WTC11 (cell line): ENCODE measurements at regions not wholly inside any gene's neighbourhood (a gene's known extent, or its start where the extent isn't known, plus 50 kb on each side); places are given as distances from the start of the nearest gene placed in this dataset.

Source experiments
- ATAC-seq: fragments of 200-7000 bp; cut with Tn5 transposase; 2 replicates; pipeline ENCODE4 v1.10.0; 2021; ENCODE audit warnings: mild to moderate bottlenecking, moderate library complexity
- CTCF ChIA-PET: fragments of 300-600 bp; sonication (Branson Sonifier 250); formaldehyde crosslinking; loops from one replicate; lab custom pipeline; 2021; ENCODE audit warnings: antibody characterized with exemption; lab: Charles Lee
- POLR2A ChIA-PET: fragments of 350-600 bp; sonication (Branson Sonifier 250); formaldehyde crosslinking; loops from one replicate; lab custom pipeline; 2021; ENCODE audit warnings: antibody characterized with exemption; lab: Charles Lee
- DNase-seq: peaks from one replicate; pipeline ENCODE4 v3.0.0; 2021; ENCODE audit warnings: low spot score
- H3K27ac Mint-ChIP-seq: 2 replicates; pipeline ENCODE4 v1.8.0; 2021; ENCODE audit warnings: mixed read lengths
- H3K27me3 Mint-ChIP-seq: 2 replicates; pipeline ENCODE4 v1.8.0; 2021; ENCODE audit warnings: low read depth, mild to moderate bottlenecking, moderate library complexity, mixed read lengths
- H3K36me3 Mint-ChIP-seq: 2 replicates; pipeline ENCODE4 v1.8.0; 2021; ENCODE audit warnings: mixed read lengths
- H3K4me1 Mint-ChIP-seq: 2 replicates; pipeline ENCODE4 v1.8.0; 2022; ENCODE audit warnings: mixed read lengths
- H3K4me3 Mint-ChIP-seq: 2 replicates; pipeline ENCODE4 v1.8.0; 2021; ENCODE audit warnings: mild to moderate bottlenecking, moderate library complexity, mixed read lengths
- H3K9me3 Mint-ChIP-seq: 2 replicates; pipeline ENCODE4 v1.8.0; 2021; ENCODE audit warnings: mixed read lengths
- AR ChIP-seq: fragments of 250-450 bp; sonication (Bioruptor Pico); IDR thresholded peaks from 2 replicates; pipeline ENCODE4 v1.9.0; 2021; ENCODE audit warnings: mild to moderate bottlenecking
- ARID4B ChIP-seq: sonication (generic); formaldehyde crosslinking; IDR thresholded peaks from 2 replicates; pipeline ENCODE4 v1.8.0; 2023; ENCODE audit warnings: missing genetic modification reagents, mild to moderate bottlenecking, borderline replicate concordance
- ATF1 ChIP-seq: sonication (generic); formaldehyde crosslinking; IDR thresholded peaks from 2 replicates; pipeline ENCODE4 v1.8.1; 2023; ENCODE audit warnings: mild to moderate bottlenecking, moderate library complexity, missing genetic modification reagents
- ESRRA ChIP-seq: sonication (generic); formaldehyde crosslinking; IDR thresholded peaks from 2 replicates; pipeline ENCODE4 v1.8.1; 2022; ENCODE audit warnings: mild to moderate bottlenecking, missing genetic modification reagents, borderline replicate concordance
- FOXJ3 ChIP-seq: sonication (generic); formaldehyde crosslinking; IDR thresholded peaks from 2 replicates; pipeline ENCODE4 v1.9.0; 2021; ENCODE audit warnings: missing genetic modification reagents, mild to moderate bottlenecking, borderline replicate concordance
- GABPB1 ChIP-seq: sonication (generic); formaldehyde crosslinking; IDR thresholded peaks from 2 replicates; pipeline ENCODE4 v1.8.1; 2023; ENCODE audit warnings: mild to moderate bottlenecking, missing genetic modification reagents
- GRHL2 ChIP-seq: fragments of 250-450 bp; sonication (Bioruptor Pico); IDR thresholded peaks from 2 replicates; pipeline ENCODE4 v1.8.0; 2022; ENCODE audit warnings: mild to moderate bottlenecking, moderate library complexity; ENCODE audit not compliant: insufficient replicate concordance, severe bottlenecking
- HMGA2 ChIP-seq: fragments of 250-450 bp; sonication (Bioruptor Pico); IDR thresholded peaks from 2 replicates; pipeline ENCODE4 v1.4.0; 2021; ENCODE audit warnings: mild to moderate bottlenecking, moderate library complexity
- JUN ChIP-seq: sonication (generic); formaldehyde crosslinking; IDR thresholded peaks from 2 replicates; pipeline ENCODE4 v1.8.0; 2023; ENCODE audit warnings: mild to moderate bottlenecking, missing genetic modification reagents
- MXD4 ChIP-seq: fragments of 250-450 bp; sonication (Bioruptor Pico); IDR thresholded peaks from 2 replicates; pipeline ENCODE4 v1.8.0; 2021; ENCODE audit warnings: mild to moderate bottlenecking, moderate library complexity, borderline replicate concordance
- NFE2L1 ChIP-seq: sonication (generic); formaldehyde crosslinking; IDR thresholded peaks from 2 replicates; pipeline ENCODE4 v1.8.1; 2023; ENCODE audit warnings: missing genetic modification reagents
- NR3C1 ChIP-seq: sonication (generic); formaldehyde crosslinking; conservative IDR thresholded peaks from 2 replicates; pipeline ENCODE4 v1.8.1; 2023; ENCODE audit warnings: low read depth, mild to moderate bottlenecking, missing genetic modification reagents
- OVOL2 ChIP-seq: fragments of 250-450 bp; sonication (Bioruptor Pico); IDR thresholded peaks from 2 replicates; pipeline ENCODE4 v1.9.0; 2021; ENCODE audit warnings: mild to moderate bottlenecking, borderline replicate concordance
- PRRX2 ChIP-seq: fragments of 250-450 bp; sonication (Bioruptor Pico); IDR thresholded peaks from 2 replicates; pipeline ENCODE4 v1.8.0; 2021; ENCODE audit warnings: mild to moderate bottlenecking
- SMAD3 ChIP-seq: sonication (generic); formaldehyde crosslinking; IDR thresholded peaks from 2 replicates; pipeline ENCODE4 v1.8.0; 2022; ENCODE audit warnings: missing genetic modification reagents, mild to moderate bottlenecking, borderline replicate concordance
- TEAD4 ChIP-seq: sonication (generic); formaldehyde crosslinking; IDR thresholded peaks from 2 replicates; pipeline ENCODE4 v1.8.0; 2022; ENCODE audit warnings: mild to moderate bottlenecking, missing genetic modification reagents
- ZNF138 ChIP-seq: sonication (generic); formaldehyde crosslinking; conservative IDR thresholded peaks from 2 replicates; pipeline ENCODE4 v1.8.1; 2022; ENCODE audit warnings: mild to moderate bottlenecking, moderate library complexity, missing genetic modification reagents
- ZNF232 ChIP-seq: sonication (generic); formaldehyde crosslinking; IDR thresholded peaks from 2 replicates; pipeline ENCODE4 v1.8.0; 2022; ENCODE audit warnings: mild to moderate bottlenecking, missing genetic modification reagents
- ZNF263 ChIP-seq: sonication (generic); formaldehyde crosslinking; IDR thresholded peaks from 2 replicates; pipeline ENCODE4 v1.8.1; 2022; ENCODE audit warnings: low read depth, mild to moderate bottlenecking, moderate library complexity, missing genetic modification reagents
- ZNF396 ChIP-seq: fragments of 250-450 bp; sonication (Bioruptor Pico); IDR thresholded peaks from 2 replicates; pipeline ENCODE4 v1.8.0; 2021; ENCODE audit warnings: mild to moderate bottlenecking, moderate library complexity, borderline replicate concordance
- TF ChIP-seq, protein P1 (sequence below): sonication (generic); formaldehyde crosslinking; IDR thresholded peaks from 2 replicates; pipeline ENCODE4 v1.8.1; 2022; ENCODE audit warnings: low read depth, missing genetic modification reagents, borderline replicate concordance
- TF ChIP-seq, protein P2 (sequence below): fragments of 250-450 bp; sonication (Bioruptor Pico); IDR thresholded peaks from 2 replicates; pipeline ENCODE4 v1.9.0; 2021; ENCODE audit warnings: mild to moderate bottlenecking, borderline replicate concordance

DNA sequence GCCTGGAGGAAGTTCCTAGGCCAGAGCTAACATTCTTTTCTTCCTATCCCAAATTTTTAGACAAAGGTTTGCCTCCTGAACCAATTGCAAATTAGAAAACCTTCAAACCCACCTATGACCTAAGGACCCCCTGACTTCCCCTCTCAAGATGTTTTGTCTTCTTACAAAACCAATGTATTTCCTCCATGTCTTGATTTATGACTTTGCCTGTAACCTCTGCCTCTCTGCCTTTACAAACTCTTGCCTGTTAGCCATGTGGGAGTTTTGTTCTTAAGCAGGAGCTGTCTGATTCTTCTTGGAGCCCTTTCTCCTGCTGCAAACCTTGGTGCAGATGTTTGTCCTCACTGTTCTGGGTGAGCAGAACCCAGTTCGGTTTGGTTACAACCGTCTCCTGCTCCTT is 222.3 kb upstream of the BOD1L1 start:
- POLR2A ChIA-PET: no interaction called here
- DNase-seq (no peak), ATAC-seq (no peak)
- H3K4me3 Mint-ChIP-seq: no peak overlapping the region
- peaks cover 16% of the 10 kb centered on the region for H3K4me1 Mint-ChIP-seq
- CTCF ChIA-PET: interaction anchor here (1.9 kb wide), 1 partner anchor 195 kb away, joined by 7 read pairs; no protein-coding TSS in a partner anchor
- no peak overlapping the region for H3K27ac Mint-ChIP-seq
- H3K9me3 Mint-ChIP-seq: peaks cover 8% of the 10 kb centered on the region
- H3K27me3 Mint-ChIP-seq: no peaks in the 10 kb centered on the region
- TF ChIP-seq, protein P1, sequence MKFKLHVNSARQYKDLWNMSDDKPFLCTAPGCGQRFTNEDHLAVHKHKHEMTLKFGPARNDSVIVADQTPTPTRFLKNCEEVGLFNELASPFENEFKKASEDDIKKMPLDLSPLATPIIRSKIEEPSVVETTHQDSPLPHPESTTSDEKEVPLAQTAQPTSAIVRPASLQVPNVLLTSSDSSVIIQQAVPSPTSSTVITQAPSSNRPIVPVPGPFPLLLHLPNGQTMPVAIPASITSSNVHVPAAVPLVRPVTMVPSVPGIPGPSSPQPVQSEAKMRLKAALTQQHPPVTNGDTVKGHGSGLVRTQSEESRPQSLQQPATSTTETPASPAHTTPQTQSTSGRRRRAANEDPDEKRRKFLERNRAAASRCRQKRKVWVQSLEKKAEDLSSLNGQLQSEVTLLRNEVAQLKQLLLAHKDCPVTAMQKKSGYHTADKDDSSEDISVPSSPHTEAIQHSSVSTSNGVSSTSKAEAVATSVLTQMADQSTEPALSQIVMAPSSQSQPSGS (CRISPR knock-in tag): no peak
- TF ChIP-seq NR3C1 (CRISPR knock-in tag) (no peak), ZNF138 (no peak), OVOL2 (no peak), TEAD4 (CRISPR knock-in tag) (no peak), ARID4B (CRISPR knock-in tag) (no peak), ATF1 (CRISPR knock-in tag) (no peak), NFE2L1 (CRISPR knock-in tag) (no peak), AR (CRISPR knock-in tag) (no peak), ZNF396 (CRISPR knock-in tag) (no peak), JUN (no peak), GABPB1 (CRISPR knock-in tag) (no peak), ZNF263 (no peak), ZNF232 (CRISPR knock-in tag) (no peak), FOXJ3 (CRISPR knock-in tag) (no peak), MXD4 (CRISPR knock-in tag) (no peak), HMGA2 (no peak)
- TF ChIP-seq, all 79 proteins: peak for 0
- no peaks in the 10 kb centered on the region for H3K36me3 Mint-ChIP-seq

DNA sequence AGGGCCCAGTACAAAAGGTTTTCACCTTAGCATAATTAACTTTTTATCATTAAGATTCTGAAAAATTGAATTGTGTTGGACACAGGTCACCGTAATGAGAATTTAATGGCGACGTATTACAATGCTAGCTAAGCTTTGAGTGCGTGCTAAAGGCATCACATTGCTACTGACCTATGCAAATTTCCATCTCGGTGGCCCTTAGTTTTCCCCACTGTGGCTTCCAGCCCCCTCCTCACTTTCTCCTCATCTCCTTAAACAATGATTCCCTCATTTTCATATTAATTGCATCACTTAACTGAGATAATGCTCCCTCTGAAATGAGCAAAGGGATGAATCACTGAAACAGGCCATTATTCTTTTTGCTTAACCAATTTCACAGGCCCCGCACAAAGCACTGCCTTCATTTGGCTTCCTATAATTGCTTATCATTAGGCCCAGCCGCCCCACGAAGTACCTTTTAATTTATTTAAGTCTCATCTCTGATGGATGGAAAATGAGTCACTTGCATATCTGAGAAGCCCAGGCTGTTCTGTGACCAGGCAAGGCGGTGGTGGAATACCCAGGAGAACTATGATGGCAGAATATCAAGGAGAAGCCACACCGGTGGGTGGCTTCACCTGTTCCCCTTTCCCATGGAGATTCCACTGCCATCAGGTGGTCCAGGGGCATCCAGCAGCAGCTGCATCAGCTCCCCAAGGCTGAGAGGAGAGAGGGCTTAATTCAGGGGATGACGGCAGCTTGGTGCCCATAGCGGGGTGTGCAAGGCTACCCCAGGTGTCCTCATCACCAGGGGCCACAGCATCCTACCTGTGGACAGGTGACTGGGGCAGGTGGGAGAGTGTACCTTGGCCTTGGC is 223.8 kb upstream of the BOD1L1 start:
- POLR2A ChIA-PET: no interaction called here
- CTCF ChIA-PET: interaction anchor here (1.9 kb wide), 1 partner anchor 197 kb away, joined by 7 read pairs; no protein-coding TSS in a partner anchor
- TF ChIP-seq GRHL2 (CRISPR knock-in tag) (no peak), ESRRA (CRISPR knock-in tag) (no peak), PRRX2 (CRISPR knock-in tag) (no peak), SMAD3 (CRISPR knock-in tag) (no peak)
- TF ChIP-seq, protein P2, sequence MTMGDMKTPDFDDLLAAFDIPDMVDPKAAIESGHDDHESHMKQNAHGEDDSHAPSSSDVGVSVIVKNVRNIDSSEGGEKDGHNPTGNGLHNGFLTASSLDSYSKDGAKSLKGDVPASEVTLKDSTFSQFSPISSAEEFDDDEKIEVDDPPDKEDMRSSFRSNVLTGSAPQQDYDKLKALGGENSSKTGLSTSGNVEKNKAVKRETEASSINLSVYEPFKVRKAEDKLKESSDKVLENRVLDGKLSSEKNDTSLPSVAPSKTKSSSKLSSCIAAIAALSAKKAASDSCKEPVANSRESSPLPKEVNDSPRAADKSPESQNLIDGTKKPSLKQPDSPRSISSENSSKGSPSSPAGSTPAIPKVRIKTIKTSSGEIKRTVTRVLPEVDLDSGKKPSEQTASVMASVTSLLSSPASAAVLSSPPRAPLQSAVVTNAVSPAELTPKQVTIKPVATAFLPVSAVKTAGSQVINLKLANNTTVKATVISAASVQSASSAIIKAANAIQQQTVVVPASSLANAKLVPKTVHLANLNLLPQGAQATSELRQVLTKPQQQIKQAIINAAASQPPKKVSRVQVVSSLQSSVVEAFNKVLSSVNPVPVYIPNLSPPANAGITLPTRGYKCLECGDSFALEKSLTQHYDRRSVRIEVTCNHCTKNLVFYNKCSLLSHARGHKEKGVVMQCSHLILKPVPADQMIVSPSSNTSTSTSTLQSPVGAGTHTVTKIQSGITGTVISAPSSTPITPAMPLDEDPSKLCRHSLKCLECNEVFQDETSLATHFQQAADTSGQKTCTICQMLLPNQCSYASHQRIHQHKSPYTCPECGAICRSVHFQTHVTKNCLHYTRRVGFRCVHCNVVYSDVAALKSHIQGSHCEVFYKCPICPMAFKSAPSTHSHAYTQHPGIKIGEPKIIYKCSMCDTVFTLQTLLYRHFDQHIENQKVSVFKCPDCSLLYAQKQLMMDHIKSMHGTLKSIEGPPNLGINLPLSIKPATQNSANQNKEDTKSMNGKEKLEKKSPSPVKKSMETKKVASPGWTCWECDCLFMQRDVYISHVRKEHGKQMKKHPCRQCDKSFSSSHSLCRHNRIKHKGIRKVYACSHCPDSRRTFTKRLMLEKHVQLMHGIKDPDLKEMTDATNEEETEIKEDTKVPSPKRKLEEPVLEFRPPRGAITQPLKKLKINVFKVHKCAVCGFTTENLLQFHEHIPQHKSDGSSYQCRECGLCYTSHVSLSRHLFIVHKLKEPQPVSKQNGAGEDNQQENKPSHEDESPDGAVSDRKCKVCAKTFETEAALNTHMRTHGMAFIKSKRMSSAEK (CRISPR knock-in tag): no peak

More for the DNA sequence above, 223.8 kb upstream of the BOD1L1 start:
- H3K4me1 Mint-ChIP-seq: peaks cover 16% of the 10 kb centered on the region
- H3K27me3 Mint-ChIP-seq: no peaks in the 10 kb centered on the region
- no peak overlapping the region for H3K27ac Mint-ChIP-seq
- H3K9me3 Mint-ChIP-seq: peaks cover 12% of the 10 kb centered on the region
- ATAC-seq (no peak), DNase-seq (no peak)
- no peaks in the 10 kb centered on the region for H3K36me3 Mint-ChIP-seq
- H3K4me3 Mint-ChIP-seq: no peak overlapping the region
